H1 (cell line): ENCODE measurements at regions not wholly inside any gene's neighbourhood (a gene's known extent, or its start where the extent isn't known, plus 50 kb on each side); places are given as distances from the start of the nearest gene placed in this dataset.

Experiments used
- CTCF ChIA-PET: fragments of 300-600 bp; sonication (Branson Sonifier 250); formaldehyde crosslinking; loops from one replicate; lab custom pipeline; 2021; ENCODE audit not compliant: partially characterized antibody; lab: Charles Lee
- POLR2A ChIA-PET: fragments of 300-600 bp; sonication (Branson Sonifier 250); formaldehyde crosslinking; loops from one replicate; lab custom pipeline; 2021; ENCODE audit warnings: inconsistent platforms; ENCODE audit not compliant: partially characterized antibody; lab: Charles Lee
- DNase-seq, 2 experiments: peaks; one replicate each; pipeline versions ENCODE4 v3.0.0 to v3.0.0-alpha.2; 2010 to 2022; ENCODE audit warnings: low spot score in 2 of 2, low read depth in 1 of 2, mixed read lengths in 1 of 2
- FAIRE-seq: peaks from 2 replicates; lab custom pipeline; 2011; peaks lifted over from hg19 to GRCh38; lab: Jason Lieb, UNC
- H2AFZ ChIP-seq: 2 replicates; pipeline ENCODE4 v1.8.1; 2012; ENCODE audit warnings: low read length, inconsistent platforms
- H2AK5ac ChIP-seq: 2 replicates; pipeline ENCODE4 v1.6.1; 2013; ENCODE audit warnings: low read depth, low read length
- H2BK120ac ChIP-seq: replicated peaks from 2 replicates; pipeline ENCODE3; 2013; ENCODE audit warnings: low read depth, low read length, inconsistent platforms
- H2BK12ac ChIP-seq: 2 replicates; pipeline ENCODE4 v1.6.1; 2013; ENCODE audit warnings: low read depth, low read length
- H2BK15ac ChIP-seq: 2 replicates; pipeline ENCODE4 v1.6.1; 2013; ENCODE audit warnings: low read length
- H2BK20ac ChIP-seq: 2 replicates; pipeline ENCODE4 v1.6.1; 2013; ENCODE audit warnings: low read length
- H2BK5ac ChIP-seq: 2 replicates; pipeline ENCODE4 v1.6.1; 2013; ENCODE audit warnings: low read depth, low read length
- H3K14ac ChIP-seq: 2 replicates; pipeline ENCODE4 v1.6.1; 2013; ENCODE audit warnings: inconsistent platforms; ENCODE audit not compliant: insufficient read length
- H3K18ac ChIP-seq: 2 replicates; pipeline ENCODE4 v1.6.1; 2013; ENCODE audit warnings: low read length; ENCODE audit errors: extremely low read depth
- H3K23ac ChIP-seq: 2 replicates; pipeline ENCODE4 v1.6.1; 2013; ENCODE audit warnings: inconsistent platforms; ENCODE audit not compliant: insufficient read length
- H3K23me2 ChIP-seq: 2 replicates; pipeline ENCODE4 v1.6.1; 2013; ENCODE audit warnings: low read depth, low read length
- H3K27ac ChIP-seq: 2 replicates; pipeline ENCODE4 v1.6.1; 2011; ENCODE audit warnings: low read depth, low read length, inconsistent platforms
- H3K27me3 ChIP-seq, 4 experiments: replicated peaks in 1 of 4; 1 replicate in 1 of 4; 2 replicates in 3 of 4; pipeline versions ENCODE4 v1.6.1 to v1.8.1; 2011 to 2013; ENCODE audit warnings: low read length in 3 of 4, mild to moderate bottlenecking in 3 of 4, inconsistent platforms in 2 of 4, mixed read lengths in 2 of 4, moderate library complexity in 1 of 4; ENCODE audit not compliant: control insufficient read depth in 3 of 4, insufficient read depth in 3 of 4; ENCODE audit errors: extremely low read depth in 1 of 4
- H3K36me3 ChIP-seq, 4 experiments: 2 replicates each; pipeline versions ENCODE4 v1.6.1 to v1.8.1; 2011 to 2013; ENCODE audit warnings: mild to moderate bottlenecking in 4 of 4, low read length in 3 of 4, moderate library complexity in 2 of 4, control low read depth in 1 of 4, inconsistent platforms in 1 of 4; ENCODE audit not compliant: insufficient read depth in 4 of 4, control insufficient read depth in 2 of 4
- H3K4ac ChIP-seq: replicated peaks from 2 replicates; pipeline ENCODE3; 2013; ENCODE audit warnings: low read length, low read depth, mixed read lengths, inconsistent platforms; ENCODE audit not compliant: insufficient read length
- H3K4me1 ChIP-seq, 4 experiments: replicated peaks in 1 of 4; 1 replicate in 1 of 4; 2 replicates in 3 of 4; pipeline versions ENCODE4 v1.6.1 to v1.8.1; 2011 to 2013; ENCODE audit warnings: low read length in 3 of 4, inconsistent platforms in 2 of 4, mixed read lengths in 1 of 4; ENCODE audit not compliant: insufficient read depth in 4 of 4, control insufficient read depth in 3 of 4
- H3K4me2 ChIP-seq, 2 experiments: 2 replicates each; pipeline versions ENCODE4 v1.6.1 to v1.8.1; 2011 to 2013; ENCODE audit warnings: low read depth in 2 of 2, low read length in 2 of 2, control low read depth in 1 of 2, inconsistent platforms in 1 of 2, mild to moderate bottlenecking in 1 of 2; ENCODE audit not compliant: insufficient read depth in 1 of 2
- H3K4me3 ChIP-seq, 4 experiments: fragments of 200-600, 300-600 bp in 1 of 4; sonication (generic), shearing (Covaris generic), sonication (Bioruptor Twin) in 1 of 4; 2 replicates each; pipeline versions ENCODE4 v1.5.1 to v1.8.1; 2011 to 2016; ENCODE audit warnings: low read length in 4 of 4, low read depth in 3 of 4, control low read depth in 2 of 4, inconsistent platforms in 2 of 4, mild to moderate bottlenecking in 2 of 4, mixed read lengths in 1 of 4, moderate library complexity in 1 of 4; ENCODE audit not compliant: insufficient read depth in 2 of 4; ENCODE audit errors: extremely low read depth in 1 of 4
- H3K56ac ChIP-seq: replicated peaks from 2 replicates; pipeline ENCODE3; 2013; ENCODE audit warnings: low read depth, mild to moderate bottlenecking, mixed read lengths, low read length, inconsistent platforms; ENCODE audit not compliant: insufficient read length
- H3K79me1 ChIP-seq: 2 replicates; pipeline ENCODE4 v1.6.1; 2013; ENCODE audit warnings: low read depth, low read length, control low read depth
- H3K79me2 ChIP-seq, 2 experiments: 2 replicates each; pipeline versions ENCODE4 v1.6.1 to v1.8.1; 2012 to 2013; ENCODE audit warnings: low read length in 2 of 2, mild to moderate bottlenecking in 2 of 2, inconsistent platforms in 1 of 2; ENCODE audit not compliant: insufficient read depth in 2 of 2, control insufficient read depth in 1 of 2
- H3K9ac ChIP-seq, 4 experiments: replicated peaks in 1 of 4; 1 replicate in 1 of 4; 2 replicates in 3 of 4; pipeline versions ENCODE4 v1.6.1 to v1.8.1; 2011 to 2013; ENCODE audit warnings: low read depth in 3 of 4, low read length in 3 of 4, control low read depth in 2 of 4, mild to moderate bottlenecking in 2 of 4, moderate library complexity in 2 of 4, inconsistent platforms in 1 of 4; ENCODE audit errors: extremely low read depth in 1 of 4
- H3K9me3 ChIP-seq, 2 experiments: 2 replicates each; pipeline versions ENCODE4 v1.6.1 to v1.8.1; 2012 to 2013; ENCODE audit warnings: mild to moderate bottlenecking in 2 of 2, moderate library complexity in 2 of 2, control low read depth in 1 of 2, inconsistent platforms in 1 of 2, low read depth in 1 of 2, low read length in 1 of 2, mixed read lengths in 1 of 2; ENCODE audit not compliant: insufficient read depth in 2 of 2
- H4K20me1 ChIP-seq, 2 experiments: replicated peaks in 1 of 2; 2 replicates each; pipeline versions ENCODE3 to v1.8.1; 2011 to 2013; ENCODE audit warnings: inconsistent platforms in 2 of 2, low read length in 2 of 2, mild to moderate bottlenecking in 1 of 2; ENCODE audit not compliant: insufficient read depth in 2 of 2, control insufficient read depth in 1 of 2
- H4K5ac ChIP-seq: 2 replicates; pipeline ENCODE4 v1.6.1; 2013; ENCODE audit warnings: low read length, low read depth, mixed read lengths, inconsistent platforms; ENCODE audit not compliant: insufficient read length
- H4K8ac ChIP-seq: 2 replicates; pipeline ENCODE4 v1.8.0; 2013; ENCODE audit warnings: mild to moderate bottlenecking, moderate library complexity, low read length, inconsistent platforms; ENCODE audit not compliant: insufficient read depth; ENCODE audit errors: extremely low read depth
- H4K91ac ChIP-seq: replicated peaks from 2 replicates; pipeline ENCODE3; 2013; ENCODE audit warnings: low read length, mixed read lengths, inconsistent platforms; ENCODE audit not compliant: insufficient read length
- ASH2L ChIP-seq: fragments of 200-600, 300-600 bp; sonication (generic); IDR thresholded peaks from one replicate; pipeline ENCODE4 v1.7.1; 2017; ENCODE audit warnings: low read length
- BCL11A ChIP-seq, 2 experiments: IDR thresholded peaks; one replicate each; pipeline ENCODE4 v1.6.1; 2011; ENCODE audit warnings: low read depth in 2 of 2, low read length in 2 of 2, mild to moderate bottlenecking in 2 of 2
- BRCA1 ChIP-seq: IDR thresholded peaks from 2 replicates; pipeline ENCODE4 v1.6.1; 2012; ENCODE audit warnings: low read depth, low read length, improper control_type of control experiment
- CBX5 ChIP-seq: fragments of 300-800, 300-1000 bp; sonication (generic); IDR thresholded peaks from 2 replicates; pipeline ENCODE4 v1.7.1; 2016; ENCODE audit warnings: antibody characterized with exemption, low read length, low read depth
- CBX8 ChIP-seq: fragments of 300-800, 300-1000 bp; sonication (generic); IDR thresholded peaks from 2 replicates; pipeline ENCODE4 v1.7.1; 2016; ENCODE audit warnings: low read depth, low read length, borderline replicate concordance
- CHD2 ChIP-seq: IDR thresholded peaks from 2 replicates; pipeline ENCODE4 v1.6.1; 2012; ENCODE audit warnings: low read length, improper control_type of control experiment
- EZH2 ChIP-seq: fragments of 200-600 bp; sonication (generic); IDR thresholded peaks from 2 replicates; pipeline ENCODE4 v1.7.1; 2012; ENCODE audit warnings: low read depth, mild to moderate bottlenecking, moderate library complexity, low read length, inconsistent platforms; ENCODE audit not compliant: severe bottlenecking
- KDM4A ChIP-seq: IDR thresholded peaks from one replicate; pipeline ENCODE4 v1.7.1; 2012; ENCODE audit warnings: low read depth, mild to moderate bottlenecking, moderate library complexity, low read length, inconsistent platforms; ENCODE audit not compliant: severe bottlenecking
- PHF8 ChIP-seq: fragments of 200-600 bp; sonication (generic); conservative IDR thresholded peaks from 2 replicates; pipeline ENCODE4 v1.7.1; 2012; ENCODE audit warnings: low read depth, mild to moderate bottlenecking, inconsistent platforms, low read length, moderate library complexity
- RAD21 ChIP-seq, 2 experiments: IDR thresholded peaks in 1 of 2; conservative IDR thresholded peaks in 1 of 2; 2 replicates each; pipeline ENCODE4 v1.6.1; 2011; ENCODE audit warnings: low read depth in 2 of 2, low read length in 2 of 2, improper control_type of control experiment in 1 of 2, inconsistent platforms in 1 of 2, mild to moderate bottlenecking in 1 of 2, moderate library complexity in 1 of 2
- RXRA ChIP-seq: IDR thresholded peaks from 2 replicates; pipeline ENCODE4 v1.6.1; 2011; ENCODE audit warnings: low read depth, mild to moderate bottlenecking, low read length, moderate library complexity; ENCODE audit not compliant: insufficient read depth
- SP4 ChIP-seq: IDR thresholded peaks from 2 replicates; pipeline ENCODE4 v1.6.1; 2012; ENCODE audit warnings: low read length, inconsistent platforms
- ZNF274 ChIP-seq: IDR thresholded peaks from 2 replicates; pipeline ENCODE4 v1.7.0; 2012; ENCODE audit warnings: low read length, borderline replicate concordance; ENCODE audit errors: extremely low read depth
- WGBS, 2 experiments: shearing (Covaris generic) in 1 of 2; methylation state at CpG; one replicate each; pipeline versions ENCODE4 v1.1.6 to v1.1.7; 2013 to 2015; ENCODE audit warnings: low lambda C conversion rate in 2 of 2, mixed read lengths in 2 of 2, inconsistent platforms in 1 of 2, low coverage in 1 of 2, missing lambda C conversion rate in 1 of 2; ENCODE audit not compliant: insufficient replicate concordance in 2 of 2, insufficient coverage in 1 of 2, insufficient read length in 1 of 2; ENCODE audit errors: extremely low coverage in 1 of 2, missing lambda C conversion rate in 1 of 2; 5-methylcytosine and 5-hydroxymethylcytosine counted together

DNA sequence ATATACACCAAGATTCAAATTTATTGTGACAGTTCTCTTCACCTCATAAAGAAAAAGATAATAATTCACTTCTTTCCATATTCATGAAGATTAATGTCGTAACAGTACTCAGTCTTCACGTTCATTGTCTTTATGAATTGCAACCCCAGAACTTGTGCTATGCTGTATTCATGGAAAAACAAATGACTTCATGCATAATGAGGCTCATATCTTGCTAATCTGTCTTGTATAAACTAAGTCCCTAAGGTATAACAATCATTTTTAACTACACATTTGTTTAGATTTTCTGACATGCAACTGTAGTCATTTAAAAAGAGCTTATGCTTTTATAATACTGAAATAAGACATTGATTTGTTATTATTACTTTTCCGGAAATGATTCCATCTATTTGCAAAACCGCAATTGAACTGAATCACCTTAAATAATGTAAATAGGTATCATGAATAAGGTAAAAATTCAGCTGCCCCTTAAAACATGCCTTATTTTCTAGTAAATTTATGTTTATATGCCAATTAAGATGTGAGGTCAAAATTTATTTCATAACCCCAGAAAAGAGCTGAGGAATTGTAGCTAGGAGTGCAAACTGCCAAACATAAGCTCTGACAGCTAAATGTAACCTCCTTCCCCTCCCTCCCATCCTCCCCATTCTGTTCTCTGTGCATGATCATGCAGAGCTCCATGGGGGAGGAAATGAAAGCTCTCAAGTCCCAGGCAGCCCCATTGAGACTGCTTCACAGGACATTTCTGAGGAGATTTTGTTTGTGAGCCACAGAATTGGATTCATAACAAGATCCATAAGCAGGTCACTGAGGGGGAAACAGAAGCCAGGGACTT is 301.6 kb downstream of the ATP23 start:
- Histone ChIP-seq H2BK5ac (no peak overlapping the region), H3K18ac (no peak overlapping the region), H2AFZ (no peak overlapping the region), H4K5ac (no peak overlapping the region), H3K23me2 (no peaks in the 10 kb centered on the region), H3K56ac (no peak overlapping the region), H3K4me2 (no peak overlapping the region), H2BK12ac (no peak overlapping the region), H3K27ac (no peak overlapping the region), H3K4me1 (no peaks in the 10 kb centered on the region; a peak in 2 of 7 replicates), H3K14ac (no peak overlapping the region), H3K9me3 (no peaks in the 10 kb centered on the region), H2BK120ac (no peak overlapping the region), H4K91ac (no peak overlapping the region), H3K9ac (no peak overlapping the region), H2AK5ac (no peak overlapping the region), H3K36me3 (no peaks in the 10 kb centered on the region; a peak in 1 of 8 replicates), H3K79me2 (no peaks in the 10 kb centered on the region), H2BK20ac (no peak overlapping the region), H3K23ac (no peak overlapping the region), H3K27me3 (no peaks in the 10 kb centered on the region), H3K4ac (no peak overlapping the region), H4K20me1 (no peaks in the 10 kb centered on the region), H3K79me1 (no peaks in the 10 kb centered on the region), H3K4me3 (no peak overlapping the region), H2BK15ac (no peak overlapping the region), H4K8ac (no peak overlapping the region)
- no peak for FAIRE-seq
- CTCF ChIA-PET = no interaction called here
- WGBS, 2 experiments = 79% methylated on average over 4 of the region's 4 CpGs; no CpG with 5 or more reads in 1 of the 2 experiments
- POLR2A ChIA-PET = no interaction called here
- no peak for DNase-seq
- no peak for TF ChIP-seq PHF8
- no peak for TF ChIP-seq ZNF274
- TF ChIP-seq EZH2 = no peak
- TF ChIP-seq BCL11A (IDR thresholded peaks at IDR 0.05; ENCODE audit: low read depth in 2 of 2, low read length in 2 of 2) = no peak
- TF ChIP-seq CHD2 = no peak
- no peak for TF ChIP-seq ASH2L
- TF ChIP-seq SP4 = no peak
- TF ChIP-seq RXRA = no peak
- TF ChIP-seq CBX8 = no peak
- TF ChIP-seq KDM4A = no peak
- no peak for TF ChIP-seq BRCA1
- TF ChIP-seq RAD21 (IDR thresholded peaks at IDR 0.05 in 1 of 2, conservative IDR thresholded peaks at IDR 0.05 in 1 of 2; ENCODE audit: low read depth in 2 of 2, low read length in 2 of 2) = no peak
- TF ChIP-seq CBX5 = no peak
